NCI-H187 treated with DMSO at 0.1 percent for 48 hours (cell line): ENCODE measurements at regions not wholly inside any gene's neighbourhood (a gene's known extent, or its start where the extent isn't known, plus 50 kb on each side); places are given as distances from the start of the nearest gene placed in this dataset.
"Not testable (repeated sequence)": the region's sequence is repeated elsewhere in the genome, so short reads cannot be mapped to it uniquely, and the experiment has no call there.

Experiments
- DNase-seq: peaks from one replicate; lab custom pipeline; 2025; lab: John Stamatoyannopoulos, UW

- not testable (repeated sequence) for DNase-seq
These were observed 59.7 kb upstream of the FRG2C start for GRCh38 chr3:75604286-75604934.

GRCh38 chr3:75607996-75608395 is 56.1 kb upstream of the FRG2C start:
- DNase-seq, result not testable (repeated sequence)

GRCh38 chr3:75609598-75609997 is 54.5 kb upstream of the FRG2C start:
- DNase-seq, result not testable (repeated sequence)

- no peak for DNase-seq
These were observed 53.4 kb upstream of the FRG2C start for GRCh38 chr3:75610773-75611172.

DNA sequence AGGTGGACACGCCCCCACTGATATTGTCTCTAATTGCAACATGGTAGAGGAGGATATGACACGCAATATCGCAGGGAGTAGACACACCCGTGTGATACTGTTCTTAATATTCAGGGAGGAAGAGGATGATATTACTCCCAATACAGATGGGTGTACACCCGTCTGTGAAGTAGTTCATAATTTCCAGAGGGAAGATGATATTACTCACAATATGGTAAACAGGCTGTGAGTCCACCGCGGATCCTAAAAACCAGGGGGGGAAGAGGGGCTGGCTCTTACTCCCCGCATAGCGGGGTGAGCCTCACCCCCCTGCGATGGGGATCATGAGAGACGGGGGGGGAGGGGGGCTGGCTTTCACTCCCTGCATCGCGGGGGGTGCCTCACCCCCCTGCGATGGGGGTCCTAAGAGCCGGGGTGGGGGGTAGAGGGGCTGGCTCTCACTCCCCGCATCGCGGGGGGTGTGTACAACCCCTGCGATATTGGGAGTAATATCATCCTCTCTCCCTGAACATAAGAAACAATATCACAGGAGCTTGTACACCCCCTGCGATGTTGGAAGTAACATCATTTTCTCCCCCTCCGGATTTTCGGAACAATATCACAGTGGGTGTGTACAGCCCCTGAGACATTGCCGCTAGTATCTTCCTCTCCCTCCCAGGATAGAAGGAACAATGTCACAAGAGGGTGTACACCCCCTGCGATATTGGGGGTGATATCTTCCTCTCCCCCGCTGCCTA is 52.2 kb upstream of the FRG2C start:
- DNase-seq, result not testable (repeated sequence)
